Nephron progenitor cell (in vitro differentiated cells): ENCODE measurements at regions not wholly inside any gene's neighbourhood (a gene's known extent, or its start where the extent isn't known, plus 50 kb on each side); places are given as distances from the start of the nearest gene placed in this dataset.

Experiments used
- DNase-seq: peaks from one replicate; pipeline ENCODE4 v3.0.0; 2021
- H3K27ac Mint-ChIP-seq: 2 replicates; pipeline ENCODE4 v1.8.0; 2021; ENCODE audit warnings: mild to moderate bottlenecking, moderate library complexity, mixed read lengths
- H3K27me3 Mint-ChIP-seq: 2 replicates; pipeline ENCODE4 v1.8.0; 2021; ENCODE audit warnings: mild to moderate bottlenecking, low read depth, mixed read lengths; ENCODE audit not compliant: poor library complexity
- H3K36me3 Mint-ChIP-seq: 2 replicates; pipeline ENCODE4 v1.8.0; 2021; ENCODE audit warnings: low read depth, mixed read lengths
- H3K4me1 Mint-ChIP-seq: 2 replicates; pipeline ENCODE4 v1.8.0; 2021; ENCODE audit warnings: mixed read lengths
- H3K4me3 Mint-ChIP-seq: 2 replicates; pipeline ENCODE4 v1.8.0; 2021; ENCODE audit warnings: mild to moderate bottlenecking, moderate library complexity, mixed read lengths
- H3K9me3 Mint-ChIP-seq: 2 replicates; pipeline ENCODE4 v1.8.0; 2021; ENCODE audit warnings: mild to moderate bottlenecking, moderate library complexity, mixed read lengths
- CTCF ChIP-seq: fragments of 200-600 bp; sonication (generic); IDR thresholded peaks from 2 replicates; pipeline ENCODE4 v1.5.0; 2021; ENCODE audit warnings: antibody characterized with exemption

- no peak for TF ChIP-seq CTCF
- Mint-ChIP-seq H3K27me3 (peaks cover 18% of the 10 kb centered on the region), H3K36me3 (no peaks in the 10 kb centered on the region), H3K9me3 (peaks cover 1% of the 10 kb centered on the region), H3K27ac (peak overlapping the region; percentile 94), H3K4me1 (peaks cover 74% of the 10 kb centered on the region), H3K4me3 (peak overlapping the region; percentile 69)
- DNase-seq = peak; percentile 44
These were observed 275.5 kb upstream of the IRX5 start for GRCh38 chr16:54655121-54655590.

- H3K27ac Mint-ChIP-seq = no peak overlapping the region
- H3K4me1 Mint-ChIP-seq = peaks cover 82% of the 10 kb centered on the region
- TF ChIP-seq CTCF = no peak
- no peaks in the 10 kb centered on the region for H3K36me3 Mint-ChIP-seq
- H3K27me3 Mint-ChIP-seq = peaks cover 18% of the 10 kb centered on the region
- DNase-seq = peak; percentile 38
- H3K4me3 Mint-ChIP-seq = peak overlapping the region; percentile 69
- H3K9me3 Mint-ChIP-seq = no peaks in the 10 kb centered on the region
These were observed 276.2 kb upstream of the IRX5 start for GRCh38 chr16:54654429-54654828.

GRCh38 chr16:54652201-54652770, 278.4 kb upstream of the IRX5 start:
- DNase-seq = no peak
- no peak for TF ChIP-seq CTCF
- H3K4me1 Mint-ChIP-seq = peaks cover 88% of the 10 kb centered on the region
- H3K36me3 Mint-ChIP-seq = no peaks in the 10 kb centered on the region
- H3K9me3 Mint-ChIP-seq = peaks cover 4% of the 10 kb centered on the region
- H3K27me3 Mint-ChIP-seq = peaks cover 9% of the 10 kb centered on the region
- H3K4me3 Mint-ChIP-seq = no peak overlapping the region
- H3K27ac Mint-ChIP-seq = no peak overlapping the region

- H3K4me1 Mint-ChIP-seq = peaks cover 82% of the 10 kb centered on the region
- peaks cover 9% of the 10 kb centered on the region for H3K27me3 Mint-ChIP-seq
- H3K27ac Mint-ChIP-seq = no peak overlapping the region
- DNase-seq = no peak
- TF ChIP-seq CTCF = no peak
- peak overlapping the region; percentile 27 for H3K4me3 Mint-ChIP-seq
- H3K36me3 Mint-ChIP-seq = no peaks in the 10 kb centered on the region
- H3K9me3 Mint-ChIP-seq = peaks cover 6% of the 10 kb centered on the region
These were observed 279.0 kb upstream of the IRX5 start for GRCh38 chr16:54651440-54652195.

- Mint-ChIP-seq H3K27ac (peak overlapping the region; percentile 78), H3K9me3 (peaks cover 6% of the 10 kb centered on the region), H3K36me3 (no peaks in the 10 kb centered on the region), H3K4me3 (peak overlapping the region; percentile 26), H3K4me1 (peaks cover 64% of the 10 kb centered on the region), H3K27me3 (peaks cover 9% of the 10 kb centered on the region)
- DNase-seq = no peak
- TF ChIP-seq CTCF = no peak
These were observed 280.8 kb upstream of the IRX5 start for GRCh38 chr16:54649876-54650275.
